Mesothelial cell of epicardium (in vitro differentiated cells): ENCODE measurements at regions not wholly inside any gene's neighbourhood (a gene's known extent, or its start where the extent isn't known, plus 50 kb on each side); places are given as distances from the start of the nearest gene placed in this dataset.
"Not testable (repeated sequence)": the region's sequence is repeated elsewhere in the genome, so short reads cannot be mapped to it uniquely, and the experiment has no call there.

Experiments used
- DNase-seq, 2 experiments: peaks; one replicate each; pipeline ENCODE4 v3.0.0; 2021; ENCODE audit warnings: low spot score in 2 of 2; ENCODE audit not compliant: unreplicated experiment in 2 of 2
- H3K27ac Mint-ChIP-seq: 2 replicates; pipeline ENCODE4 v1.8.0; 2021; ENCODE audit warnings: mixed read lengths
- H3K27me3 Mint-ChIP-seq: 2 replicates; pipeline ENCODE4 v1.8.0; 2021; ENCODE audit warnings: low read depth, mixed read lengths
- H3K36me3 Mint-ChIP-seq: 2 replicates; pipeline ENCODE4 v1.8.0; 2021; ENCODE audit warnings: mixed read lengths
- H3K4me1 Mint-ChIP-seq: 2 replicates; pipeline ENCODE4 v1.8.0; 2021; ENCODE audit warnings: mixed read lengths
- H3K4me3 Mint-ChIP-seq: 2 replicates; pipeline ENCODE4 v1.8.0; 2021; ENCODE audit warnings: mild to moderate bottlenecking, moderate library complexity, mixed read lengths
- H3K9me3 Mint-ChIP-seq: 2 replicates; pipeline ENCODE4 v1.8.0; 2021; ENCODE audit warnings: mixed read lengths
- CTCF ChIP-seq: fragments of 200-600 bp; sonication (generic); IDR thresholded peaks from one replicate; pipeline ENCODE4 v1.5.0; 2021; ENCODE audit warnings: antibody characterized with exemption; ENCODE audit not compliant: unreplicated experiment

- no peaks in the 10 kb centered on the region for H3K9me3 Mint-ChIP-seq
- no peak overlapping the region for H3K4me3 Mint-ChIP-seq
- H3K4me1 Mint-ChIP-seq: peaks cover 3% of the 10 kb centered on the region
- no peaks in the 10 kb centered on the region for H3K36me3 Mint-ChIP-seq
- H3K27ac Mint-ChIP-seq: no peak overlapping the region
- TF ChIP-seq CTCF: no peak
- no peak for DNase-seq
- H3K27me3 Mint-ChIP-seq: peaks cover 13% of the 10 kb centered on the region
Measured at GRCh38 chr14:71804992-71805391, 127.2 kb upstream of the RGS6 start.

- H3K9me3 Mint-ChIP-seq, H3K4me1 Mint-ChIP-seq, H3K27ac Mint-ChIP-seq, H3K36me3 Mint-ChIP-seq, DNase-seq, H3K4me3 Mint-ChIP-seq: not testable (repeated sequence)
- H3K27me3 Mint-ChIP-seq: peaks cover 14% of the 10 kb centered on the region
Measured at GRCh38 chr14:71807049-71807448, 125.2 kb upstream of the RGS6 start.

GRCh38 chr14:71810800-71811199 is 121.4 kb upstream of the RGS6 start:
- not testable (repeated sequence) for H3K4me3 Mint-ChIP-seq, DNase-seq, H3K36me3 Mint-ChIP-seq, H3K27ac Mint-ChIP-seq, H3K9me3 Mint-ChIP-seq, H3K4me1 Mint-ChIP-seq
- H3K27me3 Mint-ChIP-seq: peaks cover 22% of the 10 kb centered on the region

- no peaks in the 10 kb centered on the region for H3K36me3 Mint-ChIP-seq
- no peak overlapping the region for H3K27ac Mint-ChIP-seq
- peaks cover 4% of the 10 kb centered on the region for H3K9me3 Mint-ChIP-seq
- DNase-seq: no peak
- no peak for TF ChIP-seq CTCF
- H3K4me3 Mint-ChIP-seq: no peak overlapping the region
- H3K4me1 Mint-ChIP-seq: no peaks in the 10 kb centered on the region
- H3K27me3 Mint-ChIP-seq: peaks cover 27% of the 10 kb centered on the region
Measured at GRCh38 chr14:71812693-71813092, 119.5 kb upstream of the RGS6 start.

- H3K36me3 Mint-ChIP-seq: no peaks in the 10 kb centered on the region
- peaks cover 15% of the 10 kb centered on the region for H3K27me3 Mint-ChIP-seq
- DNase-seq: no peak
- no peaks in the 10 kb centered on the region for H3K4me1 Mint-ChIP-seq
- no peak for TF ChIP-seq CTCF
- H3K27ac Mint-ChIP-seq: no peak overlapping the region
- H3K9me3 Mint-ChIP-seq: peaks cover 10% of the 10 kb centered on the region
- H3K4me3 Mint-ChIP-seq: no peak overlapping the region
Measured at GRCh38 chr14:71815110-71815509, 117.1 kb upstream of the RGS6 start.

GRCh38 chr14:71824816-71825215 is 107.4 kb upstream of the RGS6 start:
- Mint-ChIP-seq H3K9me3 (peaks cover 10% of the 10 kb centered on the region), H3K4me1 (no peaks in the 10 kb centered on the region), H3K4me3 (no peak overlapping the region), H3K27ac (no peak overlapping the region), H3K27me3 (peaks cover 15% of the 10 kb centered on the region), H3K36me3 (no peaks in the 10 kb centered on the region)
- DNase-seq: no peak
- no peak for TF ChIP-seq CTCF

- Mint-ChIP-seq H3K4me1 (no peaks in the 10 kb centered on the region), H3K36me3 (no peaks in the 10 kb centered on the region), H3K27me3 (peaks cover 9% of the 10 kb centered on the region), H3K27ac (no peak overlapping the region), H3K9me3 (peaks cover 15% of the 10 kb centered on the region), H3K4me3 (no peak overlapping the region)
- no peak for TF ChIP-seq CTCF
- DNase-seq: no peak
Measured at GRCh38 chr14:71833476-71833875, 98.8 kb upstream of the RGS6 start.
